Fibroblast of peridontal ligament (primary cell): ENCODE measurements at regions not wholly inside any gene's neighbourhood (a gene's known extent, or its start where the extent isn't known, plus 50 kb on each side); places are given as distances from the start of the nearest gene placed in this dataset.

Source experiments
- DNase-seq: peaks from one replicate; pipeline ENCODE4 v3.0.0-alpha.2; 2010; ENCODE audit errors: extremely low read depth

- no peak for DNase-seq
These were observed 202.5 kb upstream of the CHRM2 start for GRCh38 chr7:136665878-136666509.

- no peak for DNase-seq
These were observed 203.9 kb upstream of the CHRM2 start for GRCh38 chr7:136664537-136664936.

- DNase-seq, result peak; percentile 21
These were observed 210.9 kb upstream of the CHRM2 start for GRCh38 chr7:136657482-136657921.

GRCh38 chr7:136656516-136656915 lies 211.9 kb upstream of the CHRM2 start:
- DNase-seq, result no peak

- DNase-seq, result no peak
These were observed 213.0 kb upstream of the CHRM2 start for GRCh38 chr7:136655414-136655813.

- DNase-seq, result peak; percentile 19
These were observed 214.0 kb upstream of the CHRM2 start for GRCh38 chr7:136654406-136654805.

GRCh38 chr7:136652635-136653370 lies 215.6 kb upstream of the CHRM2 start:
- DNase-seq, result peak; percentile 10

- DNase-seq, result no peak
These were observed 227.5 kb upstream of the CHRM2 start for GRCh38 chr7:136640977-136641376.

GRCh38 chr7:136637813-136638212 lies 230.6 kb upstream of the CHRM2 start:
- peak; percentile 60 for DNase-seq

GRCh38 chr7:136635751-136636150 lies 232.7 kb upstream of the CHRM2 start:
- DNase-seq, result no peak

- no peak for DNase-seq
These were observed 249.6 kb upstream of the CHRM2 start for GRCh38 chr7:136618818-136619217.

GRCh38 chr7:136617176-136617575 lies 251.3 kb upstream of the CHRM2 start:
- DNase-seq, result peak; percentile 28

- no peak for DNase-seq
These were observed 262.7 kb upstream of the CHRM2 start for GRCh38 chr7:136605532-136606329.

GRCh38 chr7:136601772-136602171 lies 266.7 kb upstream of the CHRM2 start:
- DNase-seq, result no peak

- DNase-seq, result no peak
These were observed 268.0 kb upstream of the CHRM2 start for GRCh38 chr7:136600475-136600874.

- peak; percentile 12 for DNase-seq
These were observed 273.7 kb upstream of the CHRM2 start for GRCh38 chr7:136594739-136595144.

- peak; percentile 4 for DNase-seq
These were observed 280.2 kb upstream of the CHRM2 start for GRCh38 chr7:136588216-136588615.

GRCh38 chr7:136585954-136586670 lies 282.3 kb upstream of the CHRM2 start:
- DNase-seq, result peak; percentile 6

- no peak for DNase-seq
These were observed 302.0 kb upstream of the CHRM2 start for GRCh38 chr7:136566491-136566890.

- no peak for DNase-seq
These were observed 312.5 kb upstream of the CHRM2 start for GRCh38 chr7:136555933-136556332.

- no peak for DNase-seq
These were observed 316.8 kb upstream of the CHRM2 start for GRCh38 chr7:136551618-136552017.

- DNase-seq, result no peak
These were observed 318.7 kb upstream of the CHRM2 start for GRCh38 chr7:136549756-136550155.
